Mesendoderm (in vitro differentiated cells): ENCODE measurements at regions not wholly inside any gene's neighbourhood (a gene's known extent, or its start where the extent isn't known, plus 50 kb on each side); places are given as distances from the start of the nearest gene placed in this dataset.

ENCODE experiments used
- DNase-seq: peaks from one replicate; pipeline ENCODE4 v3.0.0; 2013
- H2AK5ac ChIP-seq: 2 replicates; pipeline ENCODE4 v1.6.1; 2013; ENCODE audit warnings: low read length, inconsistent platforms
- H2BK120ac ChIP-seq: 2 replicates; pipeline ENCODE4 v1.6.1; 2013; ENCODE audit warnings: low read depth, mild to moderate bottlenecking, low read length, moderate library complexity, mixed read lengths
- H2BK15ac ChIP-seq: replicated peaks from 2 replicates; pipeline ENCODE4 v1.6.1; 2013; ENCODE audit warnings: low read depth, mild to moderate bottlenecking, moderate library complexity
- H2BK5ac ChIP-seq: 2 replicates; pipeline ENCODE4 v1.6.1; 2013; ENCODE audit warnings: low read length, inconsistent platforms
- H3K18ac ChIP-seq: 2 replicates; pipeline ENCODE4 v1.6.1; 2013; ENCODE audit warnings: mild to moderate bottlenecking, low read length, mixed read lengths
- H3K23ac ChIP-seq: one replicate; pipeline ENCODE4 v1.6.1; 2013; ENCODE audit warnings: low read length
- H3K27ac ChIP-seq: 2 replicates; pipeline ENCODE4 v1.5.1; 2013; ENCODE audit warnings: low read depth, mild to moderate bottlenecking, inconsistent platforms, low read length, moderate library complexity
- H3K27me3 ChIP-seq: 2 replicates; pipeline ENCODE4 v1.6.1; 2013; ENCODE audit warnings: low read length, control low read depth, mild to moderate bottlenecking, inconsistent platforms; ENCODE audit not compliant: insufficient read depth, poor library complexity
- H3K36me3 ChIP-seq: 2 replicates; pipeline ENCODE4 v1.6.1; 2013; ENCODE audit warnings: low read length, inconsistent platforms; ENCODE audit not compliant: control insufficient read depth, insufficient read depth
- H3K4ac ChIP-seq: one replicate; pipeline ENCODE4 v1.6.1; 2013; ENCODE audit warnings: low read depth, mild to moderate bottlenecking, low read length, moderate library complexity
- H3K4me1 ChIP-seq: 2 replicates; pipeline ENCODE4 v1.6.1; 2013; ENCODE audit warnings: low read depth, low read length, inconsistent platforms; ENCODE audit not compliant: control insufficient read depth
- H3K4me2 ChIP-seq: 2 replicates; pipeline ENCODE4 v1.6.1; 2013; ENCODE audit warnings: low read length
- H3K4me3 ChIP-seq: 2 replicates; pipeline ENCODE4 v1.5.1; 2013; ENCODE audit warnings: mild to moderate bottlenecking, low read length
- H3K56ac ChIP-seq: one replicate; pipeline ENCODE4 v1.6.1; 2013; ENCODE audit warnings: low read length
- H3K79me1 ChIP-seq: 2 replicates; pipeline ENCODE4 v1.6.1; 2013; ENCODE audit warnings: low read length, inconsistent platforms
- H3K79me2 ChIP-seq: 2 replicates; pipeline ENCODE4 v1.6.1; 2013; ENCODE audit warnings: mild to moderate bottlenecking, low read length; ENCODE audit not compliant: control insufficient read depth, insufficient read depth
- H3K9ac ChIP-seq: 2 replicates; pipeline ENCODE4 v1.6.1; 2013; ENCODE audit warnings: low read length, inconsistent platforms
- H4K5ac ChIP-seq: one replicate; pipeline ENCODE4 v1.6.1; 2013; ENCODE audit warnings: low read length
- H4K8ac ChIP-seq: one replicate; pipeline ENCODE4 v1.6.1; 2013; ENCODE audit warnings: low read depth, mild to moderate bottlenecking, control low read depth, low read length, moderate library complexity
- whole genome bisulfite sequencing: extraction: QIAGEN DNeasy Blood & Tissue Kit; methylation state at CpG from one replicate; pipeline ENCODE4 v1.1.7; 2013; ENCODE audit warnings: low lambda C conversion rate, missing lambda C conversion rate; ENCODE audit not compliant: insufficient coverage; ENCODE audit errors: extremely low coverage; 5-methylcytosine and 5-hydroxymethylcytosine counted together

DNA sequence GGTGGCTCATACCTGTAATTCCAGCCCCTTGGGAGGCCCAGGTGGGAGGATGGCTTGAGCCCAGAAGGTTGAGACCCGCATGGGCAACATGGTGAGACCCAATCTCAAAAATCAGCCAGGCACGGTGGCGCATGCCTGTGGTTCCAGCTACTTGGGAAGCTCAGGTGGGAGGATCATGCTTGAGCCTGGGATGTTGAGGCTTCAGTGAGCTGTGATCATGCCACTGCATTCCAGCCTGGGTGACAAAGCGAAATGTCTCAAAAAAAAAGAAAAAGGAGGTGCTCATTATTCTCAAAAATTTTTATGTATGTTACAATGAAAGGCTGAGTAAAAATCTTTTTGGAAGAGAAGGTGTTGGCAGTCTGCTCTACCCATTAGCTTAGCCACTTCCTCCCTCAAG, 106.8 kb downstream of the TSN start:
- no peak for DNase-seq
- no peak overlapping the region for H3K18ac ChIP-seq
- H3K56ac ChIP-seq, result no peak overlapping the region
- no peak overlapping the region for H2BK120ac ChIP-seq
- H3K4ac ChIP-seq, result no peak overlapping the region
- H3K4me1 ChIP-seq, result no peaks in the 10 kb centered on the region
- no peak overlapping the region for H2AK5ac ChIP-seq
- no peaks in the 10 kb centered on the region for H3K27me3 ChIP-seq
- no peak overlapping the region for H4K5ac ChIP-seq
- H3K4me2 ChIP-seq, result no peak overlapping the region
- H3K4me3 ChIP-seq, result no peak overlapping the region
- H2BK15ac ChIP-seq, result no peak overlapping the region
- WGBS, result no CpG with 5 or more reads among the region's 4 CpGs
- H3K23ac ChIP-seq, result no peak overlapping the region
- no peaks in the 10 kb centered on the region for H3K79me1 ChIP-seq
- no peak overlapping the region for H4K8ac ChIP-seq
- no peak overlapping the region for H2BK5ac ChIP-seq
- H3K27ac ChIP-seq, result no peak overlapping the region
- no peaks in the 10 kb centered on the region for H3K36me3 ChIP-seq
- H3K9ac ChIP-seq, result no peak overlapping the region
- no peaks in the 10 kb centered on the region for H3K79me2 ChIP-seq

DNA sequence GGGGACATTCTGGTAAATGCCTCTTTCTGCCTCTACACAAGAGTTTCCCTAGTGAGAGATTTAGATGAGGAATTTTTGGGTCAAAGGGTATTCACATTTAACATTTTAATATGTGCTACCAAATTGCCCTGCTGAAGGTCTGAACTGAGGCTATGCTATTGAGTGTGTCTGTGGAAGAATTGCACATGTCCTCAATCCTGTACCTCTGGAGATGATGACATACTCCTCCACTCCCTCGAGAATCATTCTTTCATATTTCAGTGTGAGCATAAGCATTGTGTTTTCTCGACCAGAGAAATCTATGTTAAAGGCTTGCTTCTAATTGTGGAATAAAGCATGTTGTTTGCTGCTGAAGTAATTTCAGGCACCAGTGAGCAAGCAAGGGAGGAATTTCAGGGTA, 110.5 kb downstream of the TSN start:
- Histone ChIP-seq H3K4me1 (no peaks in the 10 kb centered on the region), H2BK15ac (no peak overlapping the region), H3K27ac (no peak overlapping the region), H3K9ac (no peak overlapping the region), H2BK5ac (no peak overlapping the region), H2BK120ac (no peak overlapping the region), H3K4ac (no peak overlapping the region), H4K8ac (no peak overlapping the region), H3K79me1 (no peaks in the 10 kb centered on the region), H3K4me3 (no peak overlapping the region), H3K4me2 (no peak overlapping the region), H3K36me3 (no peaks in the 10 kb centered on the region), H3K56ac (no peak overlapping the region), H3K79me2 (no peaks in the 10 kb centered on the region), H3K27me3 (no peaks in the 10 kb centered on the region), H3K18ac (no peak overlapping the region), H4K5ac (no peak overlapping the region), H2AK5ac (no peak overlapping the region), H3K23ac (no peak overlapping the region)
- no peak for DNase-seq
- WGBS, result no CpG with 5 or more reads among the region's 2 CpGs

DNA sequence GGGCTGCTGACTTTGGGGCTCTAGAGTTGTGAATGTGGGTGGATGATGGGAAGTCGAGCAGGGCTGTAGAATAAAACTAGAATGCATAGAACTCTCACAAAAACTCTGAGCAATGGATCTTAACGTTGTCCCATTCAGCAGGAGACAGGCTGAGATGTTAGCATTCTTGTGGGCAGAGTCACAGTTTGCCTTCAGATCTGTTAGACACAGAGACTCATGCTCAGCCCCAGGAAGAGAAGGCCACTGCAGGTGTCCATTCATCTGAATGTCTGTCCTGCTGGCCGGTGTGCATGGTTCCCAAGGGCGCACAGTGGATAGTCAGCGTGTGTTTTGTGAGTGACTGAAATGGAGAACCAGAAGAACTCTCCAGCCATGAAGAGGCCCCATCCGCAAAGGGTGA, 111.3 kb downstream of the TSN start:
- Histone ChIP-seq H2BK120ac (no peak overlapping the region), H3K27me3 (no peaks in the 10 kb centered on the region), H3K4me3 (no peak overlapping the region), H3K79me1 (no peaks in the 10 kb centered on the region), H3K4me2 (no peak overlapping the region), H3K4me1 (no peaks in the 10 kb centered on the region), H3K27ac (no peak overlapping the region), H4K8ac (no peak overlapping the region), H3K4ac (no peak overlapping the region), H3K79me2 (no peaks in the 10 kb centered on the region), H3K9ac (no peak overlapping the region), H4K5ac (no peak overlapping the region), H3K56ac (no peak overlapping the region), H3K18ac (no peak overlapping the region), H3K36me3 (no peaks in the 10 kb centered on the region), H2BK15ac (no peak overlapping the region), H3K23ac (no peak overlapping the region), H2AK5ac (no peak overlapping the region), H2BK5ac (no peak overlapping the region)
- WGBS, result no CpG with 5 or more reads among the region's 6 CpGs
- DNase-seq, result no peak

DNA sequence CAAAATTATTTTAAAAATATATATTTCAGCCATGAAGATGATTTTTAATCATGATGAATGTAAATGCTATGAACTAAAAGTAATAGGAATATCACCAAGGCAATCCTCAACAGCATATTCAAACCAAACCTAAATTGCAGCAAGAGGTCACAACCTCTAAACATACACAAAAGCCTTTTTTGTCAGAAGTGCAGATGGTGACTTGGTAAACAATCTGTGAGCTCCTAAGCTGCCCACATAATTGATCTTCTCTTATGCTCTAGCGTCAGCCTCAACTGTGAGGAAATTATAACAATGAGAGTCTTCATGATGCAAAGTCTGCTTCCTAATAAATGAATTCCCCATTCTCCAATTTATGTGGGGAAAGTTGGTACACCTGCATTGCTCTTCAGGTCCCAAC, 113.2 kb downstream of the TSN start:
- Histone ChIP-seq H3K27me3 (no peaks in the 10 kb centered on the region), H3K56ac (no peak overlapping the region), H3K4ac (no peak overlapping the region), H2BK120ac (no peak overlapping the region), H4K8ac (no peak overlapping the region), H3K18ac (no peak overlapping the region), H2AK5ac (no peak overlapping the region), H2BK15ac (no peak overlapping the region), H3K79me2 (no peaks in the 10 kb centered on the region), H2BK5ac (no peak overlapping the region), H4K5ac (no peak overlapping the region), H3K36me3 (no peaks in the 10 kb centered on the region), H3K27ac (no peak overlapping the region), H3K9ac (no peak overlapping the region), H3K79me1 (no peaks in the 10 kb centered on the region), H3K4me3 (no peak overlapping the region), H3K4me2 (no peak overlapping the region), H3K23ac (no peak overlapping the region), H3K4me1 (no peaks in the 10 kb centered on the region)
- DNase-seq, result no peak
- no CpG with 5 or more reads among the region's 1 CpG for WGBS

DNA sequence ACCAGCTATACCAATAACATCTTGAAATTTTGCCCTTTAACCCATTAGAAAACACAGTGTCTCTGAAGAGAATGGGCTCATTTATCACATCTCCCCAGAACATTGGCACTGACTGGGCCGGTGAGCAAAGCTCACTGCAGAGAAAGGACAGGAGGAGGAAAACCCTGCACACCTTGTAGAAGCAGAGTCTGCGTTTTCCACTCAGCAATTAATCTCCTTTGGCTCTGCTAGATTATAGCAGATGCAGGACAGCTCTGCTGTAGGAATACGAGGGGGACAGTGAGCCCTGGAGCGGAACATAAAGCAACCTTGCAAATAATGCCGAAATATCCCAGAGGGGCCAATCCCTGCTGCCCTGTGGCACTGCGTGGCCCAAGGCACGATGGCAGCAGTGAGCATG, 113.9 kb downstream of the TSN start:
- Histone ChIP-seq H3K27ac (no peak overlapping the region), H3K4me3 (no peak overlapping the region), H3K27me3 (no peaks in the 10 kb centered on the region), H3K23ac (peak overlapping the region; percentile 45), H3K9ac (no peak overlapping the region), H3K18ac (no peak overlapping the region), H3K4me2 (no peak overlapping the region), H3K36me3 (no peaks in the 10 kb centered on the region), H2BK120ac (no peak overlapping the region), H3K56ac (no peak overlapping the region), H3K79me2 (no peaks in the 10 kb centered on the region), H2BK5ac (no peak overlapping the region), H2AK5ac (no peak overlapping the region), H3K79me1 (no peaks in the 10 kb centered on the region), H4K8ac (no peak overlapping the region), H3K4ac (no peak overlapping the region), H2BK15ac (no peak overlapping the region), H4K5ac (no peak overlapping the region), H3K4me1 (no peaks in the 10 kb centered on the region)
- no CpG with 5 or more reads among the region's 7 CpGs for WGBS
- DNase-seq, result no peak

DNA sequence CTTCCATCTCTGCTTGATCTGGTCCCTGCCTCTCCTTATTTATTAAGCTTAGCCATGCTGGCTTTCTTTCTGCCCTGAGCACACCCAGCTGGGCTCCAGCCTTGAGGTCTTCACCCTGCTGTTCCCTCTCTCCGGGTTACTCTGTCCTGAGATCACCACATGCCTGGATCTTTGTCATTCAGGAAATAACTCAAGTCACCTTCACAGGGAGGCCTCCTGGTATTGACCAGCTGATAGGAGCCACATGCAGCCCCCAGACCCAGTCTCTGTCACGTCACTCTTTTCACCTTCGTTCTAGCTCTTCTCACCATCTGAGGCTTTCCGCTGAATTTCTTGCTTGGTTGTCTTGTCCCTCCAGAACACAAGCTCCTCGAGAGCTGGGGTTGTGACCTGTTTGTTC, 114.4 kb downstream of the TSN start:
- Histone ChIP-seq H3K18ac (no peak overlapping the region), H3K23ac (no peak overlapping the region), H3K27ac (no peak overlapping the region), H4K5ac (no peak overlapping the region), H3K4me3 (no peak overlapping the region), H3K79me2 (no peaks in the 10 kb centered on the region), H4K8ac (no peak overlapping the region), H2BK5ac (no peak overlapping the region), H3K4ac (no peak overlapping the region), H3K4me2 (no peak overlapping the region), H3K56ac (no peak overlapping the region), H2BK120ac (no peak overlapping the region), H2BK15ac (no peak overlapping the region), H3K4me1 (no peaks in the 10 kb centered on the region), H2AK5ac (no peak overlapping the region), H3K36me3 (no peaks in the 10 kb centered on the region), H3K27me3 (no peaks in the 10 kb centered on the region), H3K79me1 (no peaks in the 10 kb centered on the region), H3K9ac (no peak overlapping the region)
- no peak for DNase-seq
- no CpG with 5 or more reads among the region's 5 CpGs for WGBS
